ENCODE measurements at regions not wholly inside any gene's neighbourhood (a gene's known extent, or its start where the extent isn't known, plus 50 kb on each side); places are given as distances from the start of the nearest gene placed in this dataset.
A peak's percentile ranks its signal among the peaks of the same experiment; 100 is the strongest.

- no peak overlapping the region for H3K4me3 ChIP-seq (ENCODE audit: low read length)
- DNase-seq (ENCODE audit: low read depth): peak; percentile 93
- peak; percentile 91 for TF ChIP-seq CTCF (IDR thresholded peaks at IDR 0.05; ENCODE audit: insufficient read depth, low read depth, low read length, missing control alignments)
These were observed 58.2 kb upstream of the THY1 start for GRCh38 chr11:119481021-119481666.

- DNase-seq (ENCODE audit: low read depth): no peak
- no peak for TF ChIP-seq CTCF (IDR thresholded peaks at IDR 0.05; ENCODE audit: insufficient read depth, low read depth, low read length, missing control alignments)
- H3K4me3 ChIP-seq (ENCODE audit: low read length): no peak overlapping the region
These were observed 57.5 kb upstream of the THY1 start for GRCh38 chr11:119480380-119481020.

GRCh38 chr11:119479685-119480275, 56.8 kb upstream of the THY1 start:
- DNase-seq (ENCODE audit: low read depth): peak; percentile 48

GRCh38 chr11:119478711-119479285, 55.8 kb upstream of the THY1 start:
- TF ChIP-seq CTCF (IDR thresholded peaks at IDR 0.05; ENCODE audit: insufficient read depth, low read depth, low read length, missing control alignments): no peak
- H3K4me3 ChIP-seq (ENCODE audit: low read length): no peak overlapping the region
- DNase-seq (ENCODE audit: low read depth): no peak

More at GRCh38 chr11:119479685-119480275, 56.8 kb upstream of the THY1 start:
- no peak overlapping the region for H3K4me3 ChIP-seq (ENCODE audit: low read length)
- peak; percentile 67 for TF ChIP-seq CTCF (IDR thresholded peaks at IDR 0.05; ENCODE audit: insufficient read depth, low read depth, low read length, missing control alignments)

GRCh38 chr11:119476666-119477331, 53.8 kb upstream of the THY1 start:
- DNase-seq (ENCODE audit: low read depth): no peak
- TF ChIP-seq CTCF (IDR thresholded peaks at IDR 0.05; ENCODE audit: insufficient read depth, low read depth, low read length, missing control alignments): no peak
- no peak overlapping the region for H3K4me3 ChIP-seq (ENCODE audit: low read length)

DNA sequence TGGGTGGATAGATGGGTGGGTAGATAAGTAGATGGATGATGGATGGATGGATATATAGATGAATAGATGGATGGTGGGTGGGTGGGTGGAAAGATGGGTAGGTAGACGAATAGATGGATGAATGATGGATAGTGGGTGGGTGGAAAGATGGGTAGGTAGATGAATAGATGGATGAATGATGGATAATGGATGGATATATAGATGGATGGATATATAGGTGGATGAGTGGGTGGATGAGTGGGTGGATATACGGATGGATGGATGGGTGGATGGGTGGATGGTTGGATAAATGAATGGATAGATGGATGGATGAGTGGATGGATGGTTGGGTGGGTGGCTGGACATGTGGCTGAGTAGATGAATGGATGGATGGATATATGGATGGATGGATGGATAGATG, 53.1 kb upstream of the THY1 start:
- H3K4me3 ChIP-seq (ENCODE audit: low read length): no peak overlapping the region
- no peak for DNase-seq (ENCODE audit: low read depth)
- no peak for TF ChIP-seq CTCF (IDR thresholded peaks at IDR 0.05; ENCODE audit: insufficient read depth, low read depth, low read length, missing control alignments)
